ENCODE measurements at regions not wholly inside any gene's neighbourhood (a gene's known extent, or its start where the extent isn't known, plus 50 kb on each side); places are given as distances from the start of the nearest gene placed in this dataset.

DNA sequence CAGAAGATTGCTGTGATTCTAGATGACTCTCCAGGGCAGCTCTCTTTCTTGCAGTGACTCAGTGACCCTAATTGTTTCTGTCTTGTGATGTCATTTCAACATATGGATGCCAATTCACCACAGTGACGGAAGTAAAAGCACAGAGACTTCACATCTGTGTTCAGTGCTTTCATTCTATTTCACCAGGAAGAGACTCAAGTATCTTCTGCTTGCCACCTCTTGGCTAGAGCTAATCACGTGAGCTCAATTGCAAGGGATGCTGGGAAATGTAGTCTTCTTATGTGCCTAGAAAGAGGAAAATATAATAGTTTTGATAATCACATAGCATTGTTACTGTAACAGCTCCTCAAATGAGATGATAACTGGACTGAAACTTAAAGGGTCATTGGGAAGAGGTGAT lies 453.3 kb upstream of the KLF4 start:
- Mint-ChIP-seq H3K4me3 (no peak overlapping the region), H3K4me1 (no peaks in the 10 kb centered on the region), H3K36me3 (ENCODE audit: low read depth) (no peaks in the 10 kb centered on the region), H3K27ac (no peak overlapping the region), H3K27me3 (ENCODE audit: low read depth, poor library complexity) (peaks cover 8% of the 10 kb centered on the region), H3K9me3 (no peaks in the 10 kb centered on the region)
- TF ChIP-seq, protein P1, sequence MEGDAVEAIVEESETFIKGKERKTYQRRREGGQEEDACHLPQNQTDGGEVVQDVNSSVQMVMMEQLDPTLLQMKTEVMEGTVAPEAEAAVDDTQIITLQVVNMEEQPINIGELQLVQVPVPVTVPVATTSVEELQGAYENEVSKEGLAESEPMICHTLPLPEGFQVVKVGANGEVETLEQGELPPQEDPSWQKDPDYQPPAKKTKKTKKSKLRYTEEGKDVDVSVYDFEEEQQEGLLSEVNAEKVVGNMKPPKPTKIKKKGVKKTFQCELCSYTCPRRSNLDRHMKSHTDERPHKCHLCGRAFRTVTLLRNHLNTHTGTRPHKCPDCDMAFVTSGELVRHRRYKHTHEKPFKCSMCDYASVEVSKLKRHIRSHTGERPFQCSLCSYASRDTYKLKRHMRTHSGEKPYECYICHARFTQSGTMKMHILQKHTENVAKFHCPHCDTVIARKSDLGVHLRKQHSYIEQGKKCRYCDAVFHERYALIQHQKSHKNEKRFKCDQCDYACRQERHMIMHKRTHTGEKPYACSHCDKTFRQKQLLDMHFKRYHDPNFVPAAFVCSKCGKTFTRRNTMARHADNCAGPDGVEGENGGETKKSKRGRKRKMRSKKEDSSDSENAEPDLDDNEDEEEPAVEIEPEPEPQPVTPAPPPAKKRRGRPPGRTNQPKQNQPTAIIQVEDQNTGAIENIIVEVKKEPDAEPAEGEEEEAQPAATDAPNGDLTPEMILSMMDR (IDR thresholded peaks at IDR 0.05) = no peak
- no peak for DNase-seq

DNA sequence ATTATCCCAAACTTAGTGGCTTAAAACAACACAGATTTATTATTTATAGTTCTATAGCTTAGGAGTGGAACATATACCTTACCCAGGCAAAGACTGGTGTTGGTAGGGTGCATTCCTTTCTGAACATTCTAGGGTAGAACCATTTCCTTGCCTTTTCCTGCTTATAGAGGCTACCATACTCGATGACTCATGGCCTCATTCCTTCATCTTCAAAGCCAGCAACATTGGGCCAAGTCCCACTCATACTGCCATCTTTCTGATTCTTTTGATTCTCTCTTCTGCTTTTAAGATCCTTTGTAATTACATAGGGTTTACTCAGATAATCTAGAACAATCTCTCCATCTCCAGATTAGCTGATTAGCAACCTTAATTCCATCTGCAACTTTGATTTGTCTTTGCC lies 452.7 kb upstream of the KLF4 start:
- no peak overlapping the region for H3K27ac Mint-ChIP-seq
- H3K36me3 Mint-ChIP-seq (ENCODE audit: low read depth) = no peaks in the 10 kb centered on the region
- no peaks in the 10 kb centered on the region for H3K4me1 Mint-ChIP-seq
- H3K4me3 Mint-ChIP-seq = no peak overlapping the region
- TF ChIP-seq, protein P1 (IDR thresholded peaks at IDR 0.05) = no peak
- DNase-seq = no peak
- peaks cover 8% of the 10 kb centered on the region for H3K27me3 Mint-ChIP-seq (ENCODE audit: low read depth, poor library complexity)
- no peaks in the 10 kb centered on the region for H3K9me3 Mint-ChIP-seq

DNA sequence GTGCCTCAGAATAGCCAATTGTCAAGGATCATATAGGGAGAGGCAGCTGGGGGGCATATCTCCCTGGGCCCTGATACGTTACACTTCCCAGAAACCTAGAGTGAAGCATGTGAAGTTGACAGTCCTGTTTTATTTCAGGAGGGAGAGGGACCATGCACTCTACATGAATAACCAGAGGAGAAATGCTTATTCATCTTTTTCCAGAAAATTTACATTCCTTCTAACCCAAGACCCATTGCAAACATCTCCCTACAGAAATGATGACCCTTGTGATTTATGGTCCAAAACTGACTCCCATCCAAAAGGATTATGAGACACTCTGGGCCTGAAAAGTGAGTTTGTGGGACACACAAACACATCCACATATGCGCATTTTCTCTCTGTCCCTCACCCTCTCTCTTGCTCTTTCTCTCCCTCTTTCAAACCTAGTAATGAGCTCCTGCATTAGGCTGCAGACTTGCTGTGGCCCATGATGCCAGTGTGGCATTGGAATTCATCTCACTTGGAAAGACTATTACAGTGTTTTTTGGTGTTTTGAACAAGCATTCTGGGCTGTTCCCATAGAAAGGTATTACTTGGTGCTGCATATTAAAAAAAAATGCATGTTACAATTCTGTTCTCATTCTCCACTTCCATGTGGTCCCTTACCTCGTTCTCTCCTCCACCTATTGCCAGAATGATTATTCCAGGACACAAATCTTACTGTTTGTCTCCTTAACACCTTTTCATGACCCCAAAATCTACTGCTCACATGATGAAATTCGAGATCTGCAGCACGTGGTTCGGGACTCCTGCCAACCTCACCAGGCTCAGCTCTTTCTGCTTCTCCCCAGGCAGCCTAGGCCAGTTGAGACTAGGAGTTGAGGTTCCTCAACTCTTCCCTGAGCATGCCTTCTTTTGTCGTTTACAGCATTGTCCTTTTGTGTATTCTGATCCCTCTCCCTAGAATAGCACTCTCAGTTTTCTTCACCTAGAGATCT lies 451.3 kb upstream of the KLF4 start:
- Mint-ChIP-seq H3K27ac (no peak overlapping the region), H3K4me1 (no peaks in the 10 kb centered on the region), H3K27me3 (ENCODE audit: low read depth, poor library complexity) (peaks cover 12% of the 10 kb centered on the region), H3K9me3 (no peaks in the 10 kb centered on the region), H3K4me3 (no peak overlapping the region), H3K36me3 (ENCODE audit: low read depth) (no peaks in the 10 kb centered on the region)
- no peak for DNase-seq
- TF ChIP-seq, protein P1 (IDR thresholded peaks at IDR 0.05) = no peak

DNA sequence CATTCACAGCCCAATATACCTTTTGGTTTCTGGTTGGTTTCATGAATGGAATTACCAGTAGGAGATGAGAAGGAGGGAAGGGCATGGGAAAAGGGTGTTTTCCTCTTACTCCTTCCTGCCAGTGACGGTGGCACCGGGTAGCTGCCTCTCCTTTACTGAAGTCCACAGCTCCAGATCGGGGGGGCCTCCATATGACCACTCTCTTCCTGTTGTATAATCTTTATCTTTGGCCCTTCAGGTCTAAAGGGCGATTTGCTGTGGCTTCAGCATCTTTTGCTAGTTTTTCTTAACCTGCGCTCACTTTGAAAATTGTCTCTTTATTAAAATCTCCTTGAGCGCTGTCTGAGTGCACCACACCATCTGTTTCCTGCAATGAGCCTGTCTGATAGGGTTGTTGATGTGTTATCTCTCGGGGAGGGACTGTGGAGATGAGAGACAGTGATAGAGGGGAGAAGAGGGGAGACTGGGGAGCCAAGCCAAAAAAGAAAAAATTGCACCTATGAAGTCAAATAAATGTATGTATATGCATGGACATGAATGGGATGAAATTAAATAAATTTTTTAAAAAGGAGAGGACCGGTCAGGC lies 449.3 kb upstream of the KLF4 start:
- TF ChIP-seq, protein P1 (IDR thresholded peaks at IDR 0.05) = no peak
- no peaks in the 10 kb centered on the region for H3K36me3 Mint-ChIP-seq (ENCODE audit: low read depth)
- H3K9me3 Mint-ChIP-seq = no peaks in the 10 kb centered on the region
- no peak for DNase-seq
- H3K4me1 Mint-ChIP-seq = no peaks in the 10 kb centered on the region
- peaks cover 17% of the 10 kb centered on the region for H3K27me3 Mint-ChIP-seq (ENCODE audit: low read depth, poor library complexity)
- no peak overlapping the region for H3K4me3 Mint-ChIP-seq
- H3K27ac Mint-ChIP-seq = no peak overlapping the region

- H3K36me3 Mint-ChIP-seq (ENCODE audit: low read depth) = no peaks in the 10 kb centered on the region
- no peaks in the 10 kb centered on the region for H3K9me3 Mint-ChIP-seq
- H3K4me3 Mint-ChIP-seq = no peak overlapping the region
- no peak for DNase-seq
- H3K27ac Mint-ChIP-seq = no peak overlapping the region
- TF ChIP-seq, protein P1 (IDR thresholded peaks at IDR 0.05) = no peak
- H3K27me3 Mint-ChIP-seq (ENCODE audit: low read depth, poor library complexity) = peaks cover 21% of the 10 kb centered on the region
- H3K4me1 Mint-ChIP-seq = no peaks in the 10 kb centered on the region
Observed at GRCh38 chr9:107935931-107936330, 446.4 kb upstream of the KLF4 start.

Data from nephron progenitor cell (in vitro differentiated cells).